ENCODE measurements at regions not wholly inside any gene's neighbourhood (a gene's known extent, or its start where the extent isn't known, plus 50 kb on each side); places are given as distances from the start of the nearest gene placed in this dataset.

DNA sequence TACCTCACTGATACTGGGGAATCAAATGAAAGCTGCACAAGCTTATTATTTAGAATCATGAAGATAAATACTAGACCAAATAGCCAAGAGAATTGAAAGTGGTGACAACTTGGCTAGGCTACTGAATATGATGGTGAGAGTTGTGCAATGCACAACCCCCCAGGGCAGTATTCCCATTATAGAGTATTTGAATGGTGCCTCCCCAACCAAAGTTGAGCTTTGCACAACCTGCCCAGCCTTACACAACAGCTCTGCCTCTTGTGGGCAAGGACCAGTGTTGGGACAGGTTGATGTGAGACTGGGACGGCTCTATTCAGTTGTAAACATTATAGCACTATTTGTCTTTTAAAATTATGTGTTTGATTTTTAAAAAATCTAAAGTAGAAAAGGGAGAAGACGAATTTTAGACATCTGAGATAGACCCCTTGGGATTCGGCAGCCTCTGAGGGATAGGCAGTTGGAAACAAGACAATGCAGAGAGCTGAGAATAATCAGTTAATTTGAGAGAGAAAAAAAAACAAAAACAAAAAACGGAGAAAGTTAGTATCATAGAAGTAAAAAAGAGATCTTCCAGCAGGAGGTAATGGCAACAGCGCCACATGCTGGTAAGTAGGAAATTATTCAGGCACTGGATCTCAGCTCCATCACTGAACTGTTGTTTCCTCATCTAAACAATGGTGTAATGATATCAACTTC, 91.0 kb upstream of the KCNA3 start:
- peak; percentile 65 for DNase-seq (ENCODE audit: low read depth)

- DNase-seq (ENCODE audit: low read depth): no peak
Observed at GRCh38 chr1:110763149-110763548, 88.4 kb upstream of the KCNA3 start.

GRCh38 chr1:110760321-110760720, 85.6 kb upstream of the KCNA3 start:
- no peak for DNase-seq (ENCODE audit: low read depth)

DNA sequence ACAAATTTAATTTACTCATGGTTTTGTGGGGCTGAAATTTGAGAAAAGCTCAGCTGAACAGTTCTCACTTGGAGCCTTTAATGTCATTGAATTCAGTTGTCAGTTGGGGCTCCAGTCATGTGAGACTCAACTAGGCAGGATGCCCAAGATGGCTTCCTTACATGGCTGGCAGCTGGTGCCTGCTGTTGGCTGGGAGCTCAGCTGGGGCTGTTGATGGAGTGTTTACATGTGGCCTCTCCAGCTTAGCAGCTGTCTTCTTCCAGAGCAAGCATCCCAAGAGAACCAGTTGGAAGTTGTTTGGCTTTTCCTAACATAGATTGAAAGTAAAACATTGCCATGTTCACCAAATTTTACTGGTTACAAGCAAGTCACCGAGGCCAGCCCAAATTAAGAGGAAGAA, 81.8 kb upstream of the KCNA3 start:
- no peak for DNase-seq (ENCODE audit: low read depth)

DNA sequence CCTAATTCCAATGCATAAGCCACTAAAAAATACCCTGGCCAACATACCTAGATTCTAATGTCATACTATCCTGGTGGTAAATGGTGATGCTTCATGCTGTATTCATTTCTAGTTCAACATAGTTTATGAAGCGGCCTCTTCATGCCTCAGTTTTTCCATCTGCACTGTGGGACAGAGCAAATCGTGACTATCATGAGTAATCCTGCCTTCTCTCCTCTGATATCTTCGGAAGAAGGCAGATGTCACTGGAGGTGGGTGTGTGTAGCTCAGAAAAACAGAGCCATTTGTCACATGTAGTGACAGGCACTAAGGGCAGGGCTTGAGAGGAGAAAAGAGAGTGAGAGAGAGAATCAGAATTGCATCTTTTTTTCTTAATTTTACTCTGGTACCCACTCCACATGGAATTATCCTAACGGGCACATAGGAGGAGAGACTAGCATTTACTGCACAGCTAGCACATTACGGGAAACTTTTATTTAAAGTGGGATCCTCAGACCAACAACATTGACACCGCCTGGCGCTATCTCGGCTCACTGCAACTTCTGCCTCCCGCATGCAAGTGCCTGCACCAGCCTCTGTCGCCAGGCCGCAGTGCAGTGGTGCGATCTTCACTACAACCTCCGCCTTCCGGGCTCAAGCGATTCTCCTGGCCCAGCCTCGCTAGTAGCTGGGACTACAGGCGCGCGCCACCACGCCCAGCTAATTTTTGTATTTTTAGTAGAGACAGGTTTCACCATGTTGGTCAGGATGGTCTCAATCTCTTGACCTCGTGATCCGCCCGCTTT, 78.4 kb upstream of the KCNA3 start:
- DNase-seq (ENCODE audit: low read depth): no peak

DNA sequence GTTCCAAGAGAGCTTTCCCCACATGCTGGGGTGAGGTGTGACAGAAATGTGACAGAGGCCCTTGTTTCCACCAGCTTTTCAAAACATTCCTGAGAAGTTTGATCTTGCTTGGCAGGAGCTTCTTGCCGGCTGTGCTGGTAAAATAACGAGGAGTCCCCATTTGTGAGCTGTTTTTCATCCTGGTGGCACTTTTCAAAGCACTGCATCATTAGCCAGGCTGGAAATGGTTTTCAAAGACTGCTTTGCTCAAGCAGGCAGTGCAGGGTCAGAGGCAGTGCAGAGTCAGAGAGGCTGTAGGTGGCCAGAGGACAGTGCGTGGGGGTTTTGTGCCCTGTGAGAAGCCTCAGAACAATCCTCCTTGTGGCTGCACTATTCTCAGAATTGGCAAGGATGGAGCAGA, 75.8 kb upstream of the KCNA3 start:
- DNase-seq (ENCODE audit: low read depth): no peak

GRCh38 chr1:110749960-110750359, 75.2 kb upstream of the KCNA3 start:
- DNase-seq (ENCODE audit: low read depth): no peak

DNA sequence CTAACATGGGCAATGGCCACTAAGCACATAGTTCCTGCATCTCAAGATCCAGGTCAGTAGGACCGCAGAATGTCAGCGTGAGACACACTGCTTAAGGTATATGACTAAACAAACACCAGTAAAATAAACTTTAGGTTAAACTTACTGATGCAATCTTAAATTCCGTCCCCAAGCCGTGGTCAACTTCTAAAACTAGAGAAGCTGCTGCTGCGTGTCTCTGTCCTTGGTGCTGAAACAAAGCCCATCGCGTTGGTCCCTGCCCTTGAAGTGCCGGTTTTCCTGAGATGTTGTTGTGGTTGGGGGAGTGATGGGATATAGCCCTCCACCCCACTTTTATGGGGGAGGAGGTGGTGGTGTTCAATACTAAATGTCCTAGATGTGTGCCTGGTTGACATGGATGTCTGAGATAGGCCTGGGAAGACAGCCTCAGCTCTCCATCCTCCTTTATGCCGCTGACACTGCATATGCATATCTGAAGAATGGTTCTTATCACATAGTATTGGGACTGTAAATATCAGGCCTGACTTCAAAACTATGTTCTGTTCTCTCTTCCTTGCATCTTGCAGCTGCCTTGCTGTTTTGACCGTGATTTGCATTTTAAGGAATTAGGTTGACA, 72.0 kb upstream of the KCNA3 start:
- peak; percentile 46 for DNase-seq (ENCODE audit: low read depth)

- DNase-seq (ENCODE audit: low read depth): no peak
Observed at GRCh38 chr1:110743397-110743796, 68.7 kb upstream of the KCNA3 start.

- no peak for DNase-seq (ENCODE audit: low read depth)
Observed at GRCh38 chr1:110736900-110737605, 62.3 kb upstream of the KCNA3 start.

DNA sequence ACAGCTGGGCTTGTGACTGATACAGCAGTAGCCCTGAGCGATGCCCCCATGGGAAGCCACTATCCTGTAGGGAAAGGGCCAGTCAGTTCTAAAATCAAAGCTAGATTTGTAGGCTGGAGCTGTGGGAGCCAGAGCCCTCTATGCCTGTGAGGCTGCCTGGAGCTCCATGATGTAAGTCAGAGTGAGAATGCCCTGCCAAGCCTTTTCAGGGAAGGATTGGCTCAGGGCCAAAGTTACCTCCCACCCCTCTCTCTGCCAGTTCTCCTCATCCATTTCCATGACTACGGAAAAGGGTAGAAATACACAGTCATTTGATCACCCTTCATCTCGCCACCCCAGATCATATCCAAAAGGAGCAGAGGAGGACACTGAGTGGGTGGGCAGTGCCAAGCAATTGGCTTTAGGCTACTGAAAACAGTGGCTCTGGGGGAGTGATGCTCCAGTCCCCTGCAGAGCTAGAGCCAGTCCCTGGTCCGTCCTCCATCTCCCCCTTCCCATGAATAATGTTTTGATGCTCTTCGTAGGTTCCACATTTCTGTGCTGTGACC, 59.5 kb upstream of the KCNA3 start:
- no peak for DNase-seq (ENCODE audit: low read depth)

DNA sequence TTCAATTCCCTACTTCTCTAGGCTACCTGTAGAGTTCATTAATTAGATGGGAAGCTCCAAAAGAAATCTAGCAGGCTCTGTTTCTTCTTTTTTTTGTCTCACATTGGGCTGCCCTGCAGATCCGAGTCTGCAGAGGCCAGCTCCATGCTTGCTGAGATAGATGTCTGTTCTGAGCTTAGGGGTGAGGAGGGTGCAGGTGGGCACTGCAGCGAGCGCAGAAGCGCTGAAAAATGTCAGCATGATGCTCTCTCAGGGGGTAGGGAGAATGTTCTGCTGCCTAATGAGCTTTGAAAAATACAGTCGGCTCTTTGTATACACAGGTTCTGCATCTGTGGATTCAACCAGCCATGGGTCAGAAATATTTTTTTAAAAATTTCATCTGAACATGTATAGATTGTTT, 56.8 kb upstream of the KCNA3 start:
- DNase-seq (ENCODE audit: low read depth): no peak

- no peak for DNase-seq (ENCODE audit: low read depth)
Observed at GRCh38 chr1:110728388-110729001, 53.8 kb upstream of the KCNA3 start.

GRCh38 chr1:110727246-110727645, 52.5 kb upstream of the KCNA3 start:
- DNase-seq (ENCODE audit: low read depth): no peak

- no peak for DNase-seq (ENCODE audit: low read depth)
Observed at GRCh38 chr1:110726755-110727154, 52.0 kb upstream of the KCNA3 start.

Data from iris pigment epithelial cell (primary cell).